Natural killer cell (primary cell): ENCODE measurements at regions not wholly inside any gene's neighbourhood (a gene's known extent, or its start where the extent isn't known, plus 50 kb on each side); places are given as distances from the start of the nearest gene placed in this dataset.
"Not testable (repeated sequence)": the region's sequence is repeated elsewhere in the genome, so short reads cannot be mapped to it uniquely, and the experiment has no call there.

Source experiments
- ATAC-seq, 3 donors: fragments of 150-1000 bp in 2 of 3; fragments of 200-7000 bp in 1 of 3; cut with Tn5 transposase; 1 replicate in 1 of 3; 2 replicates in 2 of 3; pipeline ENCODE4 v1.10.0; 2021; ENCODE audit warnings: mild to moderate bottlenecking in 2 of 3, moderate library complexity in 2 of 3
- DNase-seq, 2 donors: peaks; one replicate each; pipeline versions ENCODE4 v3.0.0 to v3.0.0-alpha.2; 2013 to 2021; ENCODE audit warnings: mixed read lengths in 1 of 2
- H3K27ac ChIP-seq: one replicate; pipeline ENCODE4 v1.5.1; 2013; ENCODE audit warnings: mild to moderate bottlenecking, low read length
- H3K27me3 ChIP-seq: one replicate; pipeline ENCODE4 v1.6.1; 2013; ENCODE audit warnings: low read length; ENCODE audit not compliant: control insufficient read depth, insufficient read depth
- H3K36me3 ChIP-seq: one replicate; pipeline ENCODE4 v1.6.1; 2013; ENCODE audit warnings: low read length; ENCODE audit not compliant: control insufficient read depth, insufficient read depth
- H3K4me1 ChIP-seq: one replicate; pipeline ENCODE4 v1.6.1; 2013; ENCODE audit warnings: low read length; ENCODE audit not compliant: control insufficient read depth, insufficient read depth
- H3K4me3 ChIP-seq: one replicate; pipeline ENCODE4 v1.5.1; 2013; ENCODE audit warnings: low read length
- H3K9me3 ChIP-seq: one replicate; pipeline ENCODE4 v1.6.1; 2013; ENCODE audit warnings: low read length; ENCODE audit not compliant: control insufficient read depth, insufficient read depth
- H3K27ac Mint-ChIP-seq, 2 donors: one replicate each; pipeline ENCODE4 v1.8.0; 2022; ENCODE audit warnings: mild to moderate bottlenecking in 2 of 2, mixed read lengths in 2 of 2, moderate library complexity in 1 of 2
- H3K27me3 Mint-ChIP-seq, 2 donors: one replicate each; pipeline ENCODE4 v1.8.0; 2022; ENCODE audit warnings: low read depth in 2 of 2, mixed read lengths in 2 of 2
- H3K36me3 Mint-ChIP-seq: one replicate; pipeline ENCODE4 v1.8.0; 2022; ENCODE audit warnings: mixed read lengths
- H3K4me1 Mint-ChIP-seq, 2 donors: one replicate each; pipeline ENCODE4 v1.8.0; 2022; ENCODE audit warnings: mixed read lengths in 2 of 2
- H3K4me3 Mint-ChIP-seq: one replicate; pipeline ENCODE4 v1.8.0; 2022; ENCODE audit warnings: mild to moderate bottlenecking, moderate library complexity, mixed read lengths
- H3K9me3 Mint-ChIP-seq, 2 donors: one replicate each; pipeline ENCODE4 v1.8.0; 2022; ENCODE audit warnings: mixed read lengths in 2 of 2
- WGBS: methylation state at CpG from one replicate; pipeline ENCODE4 v1.1.7; 2013; ENCODE audit warnings: missing lambda C conversion rate; ENCODE audit not compliant: insufficient coverage; 5-methylcytosine and 5-hydroxymethylcytosine counted together
- intact Hi-C: fragments of 100-400 bp; cut with micrococcal nuclease; formaldehyde crosslinking; loops from one replicate; pipeline ENCODE4 v1.14.2; 2022

GRCh38 chr9:42409581-42409980 is 226.1 kb downstream of the SPATA31A6 start:
- H3K4me3 Mint-ChIP-seq, H3K36me3 ChIP-seq, H3K36me3 Mint-ChIP-seq, H3K27ac Mint-ChIP-seq, H3K4me1 Mint-ChIP-seq, H3K4me3 ChIP-seq, H3K27me3 ChIP-seq, H3K9me3 ChIP-seq, DNase-seq, ATAC-seq, H3K27me3 Mint-ChIP-seq, intact Hi-C loops, H3K9me3 Mint-ChIP-seq, H3K27ac ChIP-seq, H3K4me1 ChIP-seq: not testable (repeated sequence)
- WGBS, result no CpG with 5 or more reads among the region's 1 CpG

GRCh38 chr9:42412354-42412753 is 228.9 kb downstream of the SPATA31A6 start:
- DNase-seq, H3K4me1 ChIP-seq, H3K4me3 Mint-ChIP-seq, H3K36me3 ChIP-seq, H3K27ac ChIP-seq, H3K36me3 Mint-ChIP-seq, H3K27me3 ChIP-seq, H3K4me1 Mint-ChIP-seq, H3K27me3 Mint-ChIP-seq, H3K4me3 ChIP-seq, H3K9me3 Mint-ChIP-seq, H3K27ac Mint-ChIP-seq, H3K9me3 ChIP-seq, ATAC-seq, intact Hi-C loops: not testable (repeated sequence)
- WGBS, result no CpG with 5 or more reads among the region's 1 CpG

- H3K4me3 Mint-ChIP-seq, H3K27me3 Mint-ChIP-seq, H3K36me3 ChIP-seq, ATAC-seq, H3K27ac Mint-ChIP-seq, H3K4me1 Mint-ChIP-seq, DNase-seq, intact Hi-C loops, H3K4me1 ChIP-seq, H3K9me3 ChIP-seq, H3K36me3 Mint-ChIP-seq, H3K4me3 ChIP-seq, H3K27me3 ChIP-seq, H3K27ac ChIP-seq, H3K9me3 Mint-ChIP-seq: not testable (repeated sequence)
- WGBS, result no CpG with 5 or more reads among the region's 1 CpG
These were observed 231.4 kb downstream of the SPATA31A6 start for GRCh38 chr9:42414865-42415264.

- H3K4me1 ChIP-seq, H3K4me3 Mint-ChIP-seq, H3K27me3 Mint-ChIP-seq, DNase-seq, H3K36me3 Mint-ChIP-seq, H3K27me3 ChIP-seq, H3K9me3 ChIP-seq, H3K27ac ChIP-seq, ATAC-seq, H3K4me1 Mint-ChIP-seq, H3K36me3 ChIP-seq, intact Hi-C loops, H3K4me3 ChIP-seq, H3K9me3 Mint-ChIP-seq, H3K27ac Mint-ChIP-seq: not testable (repeated sequence)
- no CpG with 5 or more reads among the region's 8 CpGs for WGBS
These were observed 236.2 kb downstream of the SPATA31A6 start for GRCh38 chr9:42419652-42420051.

GRCh38 chr9:42420324-42420723 is 236.9 kb downstream of the SPATA31A6 start:
- H3K27ac Mint-ChIP-seq, H3K4me1 Mint-ChIP-seq, ATAC-seq, intact Hi-C loops, H3K4me3 ChIP-seq, H3K9me3 Mint-ChIP-seq, H3K9me3 ChIP-seq, H3K36me3 Mint-ChIP-seq, H3K27ac ChIP-seq, H3K36me3 ChIP-seq, DNase-seq, H3K4me1 ChIP-seq, H3K4me3 Mint-ChIP-seq, H3K27me3 ChIP-seq, H3K27me3 Mint-ChIP-seq: not testable (repeated sequence)
- WGBS, result 40% methylated on average over 1 of the region's 2 CpGs

- H3K36me3 Mint-ChIP-seq, H3K4me3 ChIP-seq, H3K4me1 ChIP-seq, intact Hi-C loops, ATAC-seq, H3K36me3 ChIP-seq, H3K27ac ChIP-seq, H3K27me3 Mint-ChIP-seq, H3K4me1 Mint-ChIP-seq, H3K4me3 Mint-ChIP-seq, H3K27ac Mint-ChIP-seq, H3K9me3 Mint-ChIP-seq, H3K9me3 ChIP-seq, H3K27me3 ChIP-seq, DNase-seq: not testable (repeated sequence)
- 97% methylated on average over 5 of the region's 8 CpGs for WGBS
These were observed 238.2 kb downstream of the SPATA31A6 start for GRCh38 chr9:42421630-42422029.

GRCh38 chr9:42430674-42431615 is 247.5 kb downstream of the SPATA31A6 start:
- H3K4me3 Mint-ChIP-seq, DNase-seq, H3K27me3 ChIP-seq, H3K27me3 Mint-ChIP-seq, H3K9me3 ChIP-seq, H3K4me3 ChIP-seq, H3K27ac Mint-ChIP-seq, H3K4me1 ChIP-seq, H3K27ac ChIP-seq, H3K36me3 Mint-ChIP-seq, intact Hi-C loops, H3K4me1 Mint-ChIP-seq, H3K36me3 ChIP-seq, ATAC-seq, H3K9me3 Mint-ChIP-seq: not testable (repeated sequence)
- no CpG with 5 or more reads among the region's 4 CpGs for WGBS

- H3K27ac Mint-ChIP-seq, H3K27ac ChIP-seq, intact Hi-C loops, H3K4me3 ChIP-seq, DNase-seq, H3K27me3 Mint-ChIP-seq, H3K4me3 Mint-ChIP-seq, H3K36me3 Mint-ChIP-seq, H3K27me3 ChIP-seq, ATAC-seq, H3K4me1 Mint-ChIP-seq, H3K4me1 ChIP-seq, H3K36me3 ChIP-seq, H3K9me3 Mint-ChIP-seq, H3K9me3 ChIP-seq: not testable (repeated sequence)
- no CpG with 5 or more reads among the region's 1 CpG for WGBS
These were observed 248.2 kb downstream of the SPATA31A6 start for GRCh38 chr9:42431616-42432010.
